Pancreas (tissue), 10 donors: ENCODE measurements at regions not wholly inside any gene's neighbourhood (a gene's known extent, or its start where the extent isn't known, plus 50 kb on each side); places are given as distances from the start of the nearest gene placed in this dataset.

ENCODE experiments used
- ATAC-seq, 4 donors: fragments of 200-7000 bp; cut with Tn5 transposase; one replicate each; pipeline versions ENCODE4 v1.8.0 to v1.9.1; 2020; ENCODE audit warnings: mild to moderate bottlenecking in 4 of 4, moderate library complexity in 4 of 4
- DNase-seq, 6 donors: peaks; one replicate each; pipeline ENCODE4 v3.0.0-alpha.2; 2020
- FAIRE-seq: peaks from 2 replicates; lab custom pipeline; 2012; peaks lifted over from hg19 to GRCh38; lab: Jason Lieb, UNC
- H3K27ac ChIP-seq, 4 donors: fragments of 200-600 bp; sonication (generic); 1 replicate in 3 of 4; 2 replicates in 1 of 4; pipeline versions ENCODE4 v1.5.0 to v1.8.0; 2020
- H3K27me3 ChIP-seq, 4 donors: fragments of 200-600 bp; one replicate each; pipeline ENCODE4 v1.8.0; 2021
- H3K36me3 ChIP-seq, 3 donors: fragments of 200-600 bp; sonication (generic) in 1 of 3; one replicate each; pipeline versions ENCODE4 v1.5.0 to v1.8.0; 2020 to 2021
- H3K4me1 ChIP-seq, 3 donors: fragments of 200-600 bp; one replicate each; pipeline ENCODE4 v1.8.0; 2021
- H3K4me3 ChIP-seq, 4 donors: fragments of 200-600 bp; sonication (generic) in 2 of 4; one replicate each; pipeline versions ENCODE4 v1.5.0 to v1.8.0; 2020 to 2021
- H3K9me3 ChIP-seq, 4 donors: fragments of 200-600 bp; one replicate each; pipeline ENCODE4 v1.8.0; 2021
- CTCF ChIP-seq, 4 donors: fragments of 200-600 bp; sonication (generic) in 3 of 4; IDR thresholded peaks; one replicate each; pipeline versions ENCODE4 v1.5.0 to v1.8.0; 2021; ENCODE audit warnings: antibody characterized with exemption in 4 of 4
- WGBS, 2 donors: extraction: QIAGEN DNeasy Blood & Tissue Kit; methylation state at CpG; one replicate each; pipeline ENCODE4 v1.1.7; 2013; 5-methylcytosine and 5-hydroxymethylcytosine counted together
- intact Hi-C, 3 donors: fragments of 100-400 bp; cut with DNase I; formaldehyde crosslinking; loops; one replicate each; pipeline versions ENCODE4 v1.11.1 to v1.14.2; 2022
- donor health status: healthy with polysubstance abuse.
- donor health status: DM: no; HTN: no; CAD: no; lungs with moderate emphysema.
- donor health status: DM: no; HTN: no; CAD: no.
- donor health status: control.
- donor health status: control.
- donor health status: Bipolar disorder and iron deficiency.
- donor health status: DM: yes; HTN: yes; CAD: no.
- donor health status: DM: no; HTN: no; CAD: no.
- donor health status: DM: no; HTN: no; CAD: no.
- donor health status: DM: yes; HTN: yes; CAD: no.

- Histone ChIP-seq H3K27ac (no peak overlapping the region), H3K27me3 (no peaks in the 10 kb centered on the region), H3K4me1 (no peaks in the 10 kb centered on the region), H3K36me3 (no peaks in the 10 kb centered on the region), H3K9me3 (no peaks in the 10 kb centered on the region), H3K4me3 (no peak overlapping the region)
- intact Hi-C loops: no loop called here
- FAIRE-seq (no peak), DNase-seq (no peak), ATAC-seq (no peak)
- TF ChIP-seq CTCF (IDR thresholded peaks at IDR 0.05): no peak
- 3 to 8% methylated on average over 1 of the region's 1 CpG for WGBS, 2 donors
Observed at GRCh38 chr6:82712826-82713225, 349.2 kb downstream of the TPBG start.

GRCh38 chr6:82720992-82721391 lies 344.6 kb downstream of the UBE3D start:
- no peaks in the 10 kb centered on the region for H3K4me1 ChIP-seq
- H3K27me3 ChIP-seq: no peaks in the 10 kb centered on the region
- FAIRE-seq (no peak), DNase-seq (no peak), ATAC-seq (no peak)
- intact Hi-C loops: no loop called here
- TF ChIP-seq CTCF (IDR thresholded peaks at IDR 0.05): no peak
- H3K4me3 ChIP-seq: no peak overlapping the region
- no peaks in the 10 kb centered on the region for H3K9me3 ChIP-seq
- 50 to 57% methylated on average over 4 of the region's 4 CpGs for WGBS, 2 donors
- H3K36me3 ChIP-seq: no peaks in the 10 kb centered on the region
- no peak overlapping the region for H3K27ac ChIP-seq

- no peak for DNase-seq
- no peak for TF ChIP-seq CTCF (IDR thresholded peaks at IDR 0.05)
- 63 to 73% methylated on average over 4 of the region's 4 CpGs for WGBS, 2 donors
- no peak for ATAC-seq
- no peak overlapping the region for H3K27ac ChIP-seq
- no peaks in the 10 kb centered on the region for H3K27me3 ChIP-seq
- FAIRE-seq: no peak
- no peaks in the 10 kb centered on the region for H3K4me1 ChIP-seq
- intact Hi-C loops: no loop called here
- no peak overlapping the region for H3K4me3 ChIP-seq
- no peaks in the 10 kb centered on the region for H3K9me3 ChIP-seq
- no peaks in the 10 kb centered on the region for H3K36me3 ChIP-seq
Observed at GRCh38 chr6:82735790-82736189, 329.9 kb downstream of the UBE3D start.

GRCh38 chr6:82737965-82738364 lies 327.7 kb downstream of the UBE3D start:
- WGBS, 2 donors: 88 to 95% methylated on average over 1 of the region's 1 CpG
- H3K9me3 ChIP-seq: no peaks in the 10 kb centered on the region
- no peak for FAIRE-seq

GRCh38 chr6:82738773-82739172 lies 326.9 kb downstream of the UBE3D start:
- no peaks in the 10 kb centered on the region for H3K36me3 ChIP-seq
- WGBS, 2 donors: 17 to 23% methylated on average over 1 of the region's 1 CpG
- H3K4me1 ChIP-seq: no peaks in the 10 kb centered on the region
- no peak for FAIRE-seq
- no peak overlapping the region for H3K27ac ChIP-seq
- H3K9me3 ChIP-seq: no peaks in the 10 kb centered on the region
- TF ChIP-seq CTCF (IDR thresholded peaks at IDR 0.05): no peak
- no peak overlapping the region for H3K4me3 ChIP-seq
- no peak for DNase-seq
- intact Hi-C loops: no loop called here
- H3K27me3 ChIP-seq: no peaks in the 10 kb centered on the region
- no peak for ATAC-seq

More at GRCh38 chr6:82737965-82738364, 327.7 kb downstream of the UBE3D start:
- no peak for ATAC-seq
- Histone ChIP-seq H3K27ac (no peak overlapping the region), H3K36me3 (no peaks in the 10 kb centered on the region), H3K27me3 (no peaks in the 10 kb centered on the region), H3K4me3 (no peak overlapping the region), H3K4me1 (no peaks in the 10 kb centered on the region)
- intact Hi-C loops: no loop called here
- no peak for TF ChIP-seq CTCF (IDR thresholded peaks at IDR 0.05)
- DNase-seq: no peak
